IMR-90 (cell line): ENCODE measurements at regions not wholly inside any gene's neighbourhood (a gene's known extent, or its start where the extent isn't known, plus 50 kb on each side); places are given as distances from the start of the nearest gene placed in this dataset.

Source experiments
- ATAC-seq: fragments of 200-7000 bp; cut with Tn5 transposase; 2 replicates; pipeline ENCODE4 v1.9.1; 2020; ENCODE audit warnings: low read depth, mild to moderate bottlenecking, moderate library complexity
- BruUV-seq: library from RNA; stranded (reverse); fragments of 400-500 nt; replicated peaks from 2 replicates; lab custom pipeline; 2021; lab: Mats Ljungman, UMichigan
- CTCF ChIA-PET: fragments of 300-600 bp; formaldehyde crosslinking; extraction: SDS; loops from one replicate; lab custom pipeline; 2021; ENCODE audit warnings: antibody characterized with exemption; lab: Yijun Ruan, JAX
- POLR2A ChIA-PET: fragments of 300-600 bp; sonication (Branson Sonifier 250); formaldehyde crosslinking; loops from one replicate; lab custom pipeline; 2022; ENCODE audit warnings: antibody characterized with exemption; ENCODE audit not compliant: unreplicated experiment; lab: Charles Lee
- DNase-seq: peaks from one replicate; pipeline ENCODE4 v3.0.0; 2013
- H2AFZ ChIP-seq: replicated peaks from 2 replicates; pipeline ENCODE3; 2013; ENCODE audit warnings: low read length, mild to moderate bottlenecking; ENCODE audit not compliant: poor library complexity
- H2AK5ac ChIP-seq: 2 replicates; pipeline ENCODE4 v1.6.1; 2013; ENCODE audit warnings: low read depth, low read length, inconsistent platforms
- H2AK9ac ChIP-seq: replicated peaks from 2 replicates; pipeline ENCODE3; 2013; ENCODE audit warnings: mild to moderate bottlenecking, low read depth, low read length, moderate library complexity; ENCODE audit not compliant: poor library complexity
- H2BK120ac ChIP-seq: 2 replicates; pipeline ENCODE4 v1.6.1; 2013; ENCODE audit warnings: low read depth, low read length, inconsistent platforms
- H2BK15ac ChIP-seq: 3 replicates; pipeline ENCODE4 v1.6.1; 2013; ENCODE audit warnings: low read depth, low read length, inconsistent platforms
- H2BK20ac ChIP-seq: 2 replicates; pipeline ENCODE4 v1.6.1; 2013; ENCODE audit warnings: low read depth, mild to moderate bottlenecking, inconsistent platforms, low read length, moderate library complexity
- H2BK5ac ChIP-seq: 2 replicates; pipeline ENCODE4 v1.6.1; 2013; ENCODE audit warnings: mild to moderate bottlenecking, low read depth, low read length, inconsistent platforms; ENCODE audit not compliant: poor library complexity, severe bottlenecking
- H3K14ac ChIP-seq: replicated peaks from 2 replicates; pipeline ENCODE4 v1.6.1; 2013; ENCODE audit warnings: low read depth, low read length, inconsistent platforms
- H3K18ac ChIP-seq: 2 replicates; pipeline ENCODE4 v1.6.1; 2013; ENCODE audit warnings: low read depth, low read length, control low read depth
- H3K23ac ChIP-seq: 2 replicates; pipeline ENCODE4 v1.6.1; 2013; ENCODE audit warnings: low read depth, low read length, inconsistent platforms
- H3K27ac ChIP-seq: 2 replicates; pipeline ENCODE4 v1.5.1; 2013; ENCODE audit warnings: mild to moderate bottlenecking, control low read depth, low read length; ENCODE audit not compliant: insufficient read depth
- H3K27me3 ChIP-seq: 2 replicates; pipeline ENCODE4 v1.6.1; 2013; ENCODE audit warnings: low read length; ENCODE audit not compliant: control insufficient read depth, insufficient read depth
- H3K36me3 ChIP-seq: 2 replicates; pipeline ENCODE4 v1.6.1; 2013; ENCODE audit warnings: low read length, mixed read lengths; ENCODE audit not compliant: control insufficient read depth, insufficient read depth
- H3K4ac ChIP-seq: 2 replicates; pipeline ENCODE4 v1.6.1; 2013; ENCODE audit warnings: low read depth, low read length, inconsistent platforms
- H3K4me1 ChIP-seq: 2 replicates; pipeline ENCODE4 v1.6.1; 2013; ENCODE audit warnings: low read length, mixed read lengths; ENCODE audit not compliant: control insufficient read depth, insufficient read depth
- H3K4me2 ChIP-seq: 2 replicates; pipeline ENCODE4 v1.6.1; 2013; ENCODE audit warnings: low read depth, mild to moderate bottlenecking, control low read depth, low read length, moderate library complexity
- H3K4me3 ChIP-seq: 2 replicates; pipeline ENCODE4 v1.5.1; 2013; ENCODE audit warnings: low read depth, mild to moderate bottlenecking, control low read depth, low read length, moderate library complexity; ENCODE audit not compliant: insufficient read depth
- H3K56ac ChIP-seq: 2 replicates; pipeline ENCODE4 v1.6.1; 2013; ENCODE audit warnings: low read length, inconsistent platforms; ENCODE audit not compliant: insufficient read depth; ENCODE audit errors: extremely low read depth
- H3K79me1 ChIP-seq, 2 experiments: 2 replicates each; pipeline ENCODE4 v1.6.1; 2013; ENCODE audit warnings: low read length in 2 of 2, inconsistent platforms in 1 of 2, low read depth in 1 of 2
- H3K9ac ChIP-seq: 2 replicates; pipeline ENCODE4 v1.6.1; 2013; ENCODE audit warnings: low read depth, low read length, control low read depth
- H3K9me1 ChIP-seq: 2 replicates; pipeline ENCODE4 v1.6.1; 2013; ENCODE audit warnings: low read length, inconsistent platforms; ENCODE audit not compliant: insufficient read depth
- H3K9me3 ChIP-seq: 2 replicates; pipeline ENCODE4 v1.6.1; 2013; ENCODE audit warnings: low read length; ENCODE audit not compliant: control insufficient read depth, insufficient read depth
- H4K20me1 ChIP-seq: 2 replicates; pipeline ENCODE4 v1.6.1; 2013; ENCODE audit warnings: low read length, inconsistent platforms; ENCODE audit not compliant: insufficient read depth
- H4K5ac ChIP-seq: 2 replicates; pipeline ENCODE4 v1.6.1; 2013; ENCODE audit warnings: mild to moderate bottlenecking, low read depth, low read length, control low read depth
- H4K8ac ChIP-seq, 2 experiments: 2 replicates each; pipeline ENCODE4 v1.6.1; 2013; ENCODE audit warnings: low read depth in 2 of 2, low read length in 2 of 2, control low read depth in 1 of 2, inconsistent platforms in 1 of 2
- H4K91ac ChIP-seq: 2 replicates; pipeline ENCODE4 v1.6.1; 2013; ENCODE audit warnings: low read depth, low read length, inconsistent platforms; ENCODE audit not compliant: insufficient read depth
- CEBPB ChIP-seq: IDR thresholded peaks from 2 replicates; pipeline ENCODE4 v1.6.1; 2012; ENCODE audit warnings: low read depth, low read length, improper control_type of control experiment
- CHD1 ChIP-seq: IDR thresholded peaks from 2 replicates; pipeline ENCODE4 v1.6.1; 2012; ENCODE audit warnings: low read depth, low read length, improper control_type of control experiment
- ELK1 ChIP-seq: fragments of 150-350 bp; IDR thresholded peaks from 2 replicates; pipeline ENCODE4 v1.6.1; 2016; ENCODE audit warnings: low read depth, mild to moderate bottlenecking, low read length, moderate library complexity, borderline replicate concordance
- FOS ChIP-seq: fragments of 150-350 bp; IDR thresholded peaks from 2 replicates; pipeline ENCODE4 v1.6.1; 2016; ENCODE audit warnings: low read depth, low read length
- MAZ ChIP-seq: IDR thresholded peaks from 2 replicates; pipeline ENCODE4 v1.6.1; 2012; ENCODE audit warnings: low read depth, mild to moderate bottlenecking, low read length, improper control_type of control experiment, moderate library complexity, borderline replicate concordance
- POLR2A ChIP-seq: IDR thresholded peaks from 2 replicates; pipeline ENCODE4 v1.6.1; 2012; ENCODE audit warnings: mild to moderate bottlenecking, low read depth, low read length
- RCOR1 ChIP-seq: IDR thresholded peaks from 2 replicates; pipeline ENCODE4 v1.6.1; 2012; ENCODE audit warnings: mild to moderate bottlenecking, low read length, improper control_type of control experiment; ENCODE audit not compliant: insufficient replicate concordance
- WGBS, 2 experiments: methylation state at CpG; one replicate each; pipeline versions ENCODE4 v1.1.5 to v1.1.7; 2013; ENCODE audit warnings: missing lambda C conversion rate in 2 of 2; ENCODE audit not compliant: insufficient read length in 1 of 2; ENCODE audit errors: extremely low coverage in 2 of 2; 5-methylcytosine and 5-hydroxymethylcytosine counted together
- dilution Hi-C: fragments of 300-500 bp; cut with HindIII; formaldehyde crosslinking; loops from one replicate; pipeline ENCODE4 v1.14.3; 2018; ENCODE audit warnings: low sequenced_read_pairs; ENCODE audit not compliant: unreplicated experiment
- in situ Hi-C: fragments of 300-500 bp; cut with MboI; formaldehyde crosslinking; loops from 3 replicates; pipeline ENCODE4 v1.14.3; 2019; ENCODE audit warnings: low sequenced_read_pairs, inconsistent platforms, mixed read lengths
- intact Hi-C: fragments of 100-400 bp; cut with micrococcal nuclease; formaldehyde crosslinking; loops from 2 replicates; pipeline ENCODE4 v1.10.0; 2022

- no peak overlapping the region for H3K9ac ChIP-seq
- dilution Hi-C loops (no loop called here), intact Hi-C loops (no loop called here)
These were observed 409.9 kb upstream of the NFIA start for GRCh38 chr1:60672449-60672848.

More at GRCh38 chr1:60672449-60672848, 409.9 kb upstream of the NFIA start:
- WGBS, 2 experiments, result no CpG with 5 or more reads among the region's 2 CpGs
- no TSS peak for BruUV-seq
- H3K56ac ChIP-seq, result no peak overlapping the region
- no peaks in the 10 kb centered on the region for H3K27me3 ChIP-seq
- no peak overlapping the region for H4K91ac ChIP-seq
- H2AK5ac ChIP-seq, result no peak overlapping the region
- H3K9me3 ChIP-seq, result peaks cover 17% of the 10 kb centered on the region
- H2AK9ac ChIP-seq, result no peak overlapping the region
- POLR2A ChIA-PET, result no interaction called here
- TF ChIP-seq CHD1 (no peak), POLR2A (no peak), CEBPB (no peak), FOS (no peak), ELK1 (no peak), RCOR1 (no peak), MAZ (no peak)
- CTCF ChIA-PET, result no interaction called here
- no peak overlapping the region for H2BK15ac ChIP-seq
- H3K23ac ChIP-seq, result no peak overlapping the region
- H3K4me3 ChIP-seq, result no peak overlapping the region
- H3K27ac ChIP-seq, result no peak overlapping the region
- no peak overlapping the region for H3K4ac ChIP-seq
- no peak overlapping the region for H2BK5ac ChIP-seq
- H4K8ac ChIP-seq, result no peak overlapping the region
- no peaks in the 10 kb centered on the region for H3K36me3 ChIP-seq
- no peak overlapping the region for H4K5ac ChIP-seq
- no peaks in the 10 kb centered on the region for H3K4me1 ChIP-seq
- no peak for ATAC-seq
- H2BK120ac ChIP-seq, result no peak overlapping the region
- no peaks in the 10 kb centered on the region for H4K20me1 ChIP-seq
- DNase-seq, result no peak
- H3K79me1 ChIP-seq, result no peaks in the 10 kb centered on the region
- no peak overlapping the region for H3K18ac ChIP-seq
- H3K9me1 ChIP-seq, result no peaks in the 10 kb centered on the region
- H2BK20ac ChIP-seq, result no peak overlapping the region
- no peak overlapping the region for H2AFZ ChIP-seq
- no peak overlapping the region for H3K14ac ChIP-seq
- in situ Hi-C loops, result no loop called here
- no peak overlapping the region for H3K4me2 ChIP-seq
